Retinal pigment epithelial cell (primary cell): ENCODE measurements at regions not wholly inside any gene's neighbourhood (a gene's known extent, or its start where the extent isn't known, plus 50 kb on each side); places are given as distances from the start of the nearest gene placed in this dataset.

ENCODE experiments used
- DNase-seq: peaks from one replicate; pipeline ENCODE4 v3.0.0-alpha.2; 2010; ENCODE audit warnings: low read depth
- H3K4me3 ChIP-seq: 2 replicates; pipeline ENCODE4 v1.5.1; 2011; ENCODE audit warnings: mild to moderate bottlenecking, low read length, control low read depth, moderate library complexity
- CTCF ChIP-seq: conservative IDR thresholded peaks from 2 replicates; pipeline ENCODE4 v1.5.1; 2011; ENCODE audit warnings: low read depth, low read length, control low read depth, inconsistent platforms

- no peak for DNase-seq
- no peak for TF ChIP-seq CTCF
- H3K4me3 ChIP-seq = no peak overlapping the region
Measured at GRCh38 chr10:112006831-112007230, 176.7 kb downstream of the GPAM start.

GRCh38 chr10:112022196-112022595 is 161.4 kb downstream of the GPAM start:
- H3K4me3 ChIP-seq = no peak overlapping the region
- no peak for TF ChIP-seq CTCF

GRCh38 chr10:112024079-112024478 is 159.5 kb downstream of the GPAM start:
- no peak overlapping the region for H3K4me3 ChIP-seq
- DNase-seq = no peak
- no peak for TF ChIP-seq CTCF

More at GRCh38 chr10:112022196-112022595, 161.4 kb downstream of the GPAM start:
- no peak for DNase-seq

GRCh38 chr10:112025228-112025627 is 158.3 kb downstream of the GPAM start:
- H3K4me3 ChIP-seq = no peak overlapping the region
- TF ChIP-seq CTCF = no peak
- no peak for DNase-seq

GRCh38 chr10:112026438-112026837 is 157.1 kb downstream of the GPAM start:
- TF ChIP-seq CTCF = no peak
- H3K4me3 ChIP-seq = no peak overlapping the region
- no peak for DNase-seq

- TF ChIP-seq CTCF = no peak
- no peak overlapping the region for H3K4me3 ChIP-seq
- DNase-seq = no peak
Measured at GRCh38 chr10:112027731-112028280, 155.8 kb downstream of the GPAM start.

- TF ChIP-seq CTCF = no peak
Measured at GRCh38 chr10:112030431-112030830, 153.1 kb downstream of the GPAM start.

More at GRCh38 chr10:112030431-112030830, 153.1 kb downstream of the GPAM start:
- no peak for DNase-seq
- H3K4me3 ChIP-seq = no peak overlapping the region
